HuH-7.5 (cell line): ENCODE measurements at regions not wholly inside any gene's neighbourhood (a gene's known extent, or its start where the extent isn't known, plus 50 kb on each side); places are given as distances from the start of the nearest gene placed in this dataset.
"Not testable (repeated sequence)": the region's sequence is repeated elsewhere in the genome, so short reads cannot be mapped to it uniquely, and the experiment has no call there.

Experiments
- DNase-seq: peaks from one replicate; pipeline ENCODE4 v3.0.0; 2011; ENCODE audit warnings: low spot score

DNA sequence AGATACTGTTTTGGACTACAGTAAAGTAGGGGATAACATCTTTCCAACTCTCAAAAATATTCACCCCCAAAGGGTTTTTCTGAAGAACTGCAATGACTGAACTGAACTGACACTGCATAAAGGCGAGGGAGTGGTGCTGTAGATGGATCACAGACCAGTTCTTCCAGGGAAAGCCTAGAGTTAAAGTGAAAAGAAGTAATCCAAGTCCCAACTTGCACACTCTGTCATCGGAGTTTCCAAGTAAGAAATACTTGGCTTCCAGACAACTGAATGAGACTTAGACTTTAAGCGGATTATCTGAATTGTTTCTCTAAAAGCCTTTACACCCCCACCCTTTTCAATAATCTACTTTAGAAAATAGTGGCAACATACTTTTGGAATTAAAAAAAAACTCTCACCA lies 134.1 kb upstream of the PREP start:
- DNase-seq: no peak

- DNase-seq: no peak
Measured at GRCh38 chr6:105533301-105533700, 130.4 kb upstream of the PREP start.

DNA sequence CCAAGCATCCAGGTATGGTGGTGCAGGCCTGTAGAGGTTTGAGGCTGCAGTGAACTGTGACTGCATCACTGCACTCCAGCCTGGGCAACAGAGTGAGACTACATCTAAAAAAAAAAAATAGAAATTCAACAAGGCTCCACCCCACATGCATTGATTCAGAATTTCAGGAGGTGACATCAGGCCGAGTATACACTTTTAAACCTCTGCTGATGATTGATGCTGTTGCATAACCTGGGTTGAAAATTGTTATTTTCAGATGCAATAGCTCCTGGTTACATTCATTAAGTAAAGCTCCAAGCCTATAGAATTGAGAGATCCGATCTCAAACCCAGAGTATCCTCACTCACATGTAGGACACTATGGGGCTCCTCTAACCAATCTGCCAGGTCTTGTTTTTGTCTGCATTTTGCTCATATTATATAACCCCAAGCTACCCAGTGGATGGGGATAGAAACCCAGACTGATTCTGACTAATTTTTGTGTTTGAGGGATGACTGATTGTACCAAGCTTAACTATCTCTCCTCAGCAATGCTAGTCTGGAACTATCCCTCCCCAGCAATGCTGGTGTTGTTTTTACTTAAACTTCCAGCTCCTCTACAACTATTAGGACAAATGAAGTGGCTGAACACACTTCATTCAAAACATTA lies 123.5 kb upstream of the PREP start:
- no peak for DNase-seq

GRCh38 chr6:105522626-105523322 lies 119.9 kb upstream of the PREP start:
- no peak for DNase-seq

GRCh38 chr6:105519954-105520353 lies 117.1 kb upstream of the PREP start:
- no peak for DNase-seq

DNA sequence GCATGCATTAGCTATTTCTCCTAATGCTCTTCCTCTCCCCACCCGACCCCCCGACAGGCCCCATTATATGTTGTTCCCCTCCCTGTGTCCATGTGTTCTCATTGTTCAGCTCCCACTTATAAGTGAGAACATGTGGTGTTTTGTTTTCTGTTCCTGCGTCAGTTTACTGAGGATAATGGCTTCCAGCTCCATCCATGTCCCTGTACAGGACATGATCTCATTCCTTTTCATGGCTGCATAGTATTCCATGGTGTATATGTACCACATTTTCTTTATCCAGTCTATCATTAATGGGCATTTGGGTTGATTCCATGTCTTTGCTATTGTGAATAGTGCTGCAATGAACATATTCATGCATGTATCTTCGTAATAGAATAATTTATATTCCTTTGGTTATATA lies 116.1 kb upstream of the PREP start:
- DNase-seq: not testable (repeated sequence)

DNA sequence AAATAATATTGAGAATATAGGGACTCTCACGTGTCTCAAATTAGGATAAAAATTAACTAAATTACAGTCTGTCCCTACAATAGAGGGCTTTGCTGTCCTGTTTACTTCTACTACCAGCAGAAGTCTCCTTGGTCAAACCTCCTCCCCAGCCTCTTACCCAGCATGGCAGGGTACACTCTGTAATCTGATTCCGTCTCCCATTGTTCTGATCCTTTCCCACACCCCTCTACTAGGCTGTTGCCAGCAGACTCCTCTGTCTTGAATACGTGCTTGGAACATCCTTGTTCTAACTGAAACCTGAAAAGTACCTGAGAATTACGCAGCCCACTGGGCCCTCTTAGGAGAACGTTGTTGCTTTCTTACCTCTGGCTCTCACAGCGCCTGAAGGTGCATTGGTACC lies 112.2 kb upstream of the PREP start:
- no peak for DNase-seq

DNA sequence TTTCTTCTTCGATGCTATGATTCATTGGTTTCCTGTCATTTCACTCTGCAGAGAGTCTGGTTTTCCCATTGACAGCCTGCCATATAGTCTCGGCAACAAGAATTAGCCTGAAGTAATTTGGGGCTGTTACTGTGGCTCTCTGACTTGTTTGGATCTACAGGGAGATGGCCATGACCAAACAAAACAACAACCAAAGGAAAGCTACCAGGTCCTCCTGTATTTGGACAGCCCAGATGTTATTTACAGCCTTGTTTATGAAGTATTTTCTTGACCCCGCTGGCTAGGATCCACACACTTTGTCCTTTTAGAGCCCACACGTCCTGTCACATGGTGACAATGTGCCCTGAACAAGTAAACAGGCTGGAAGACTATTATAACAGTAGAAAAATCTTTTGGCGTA lies 111.4 kb upstream of the PREP start:
- no peak for DNase-seq

GRCh38 chr6:105511639-105512038 lies 108.8 kb upstream of the PREP start:
- DNase-seq: no peak

DNA sequence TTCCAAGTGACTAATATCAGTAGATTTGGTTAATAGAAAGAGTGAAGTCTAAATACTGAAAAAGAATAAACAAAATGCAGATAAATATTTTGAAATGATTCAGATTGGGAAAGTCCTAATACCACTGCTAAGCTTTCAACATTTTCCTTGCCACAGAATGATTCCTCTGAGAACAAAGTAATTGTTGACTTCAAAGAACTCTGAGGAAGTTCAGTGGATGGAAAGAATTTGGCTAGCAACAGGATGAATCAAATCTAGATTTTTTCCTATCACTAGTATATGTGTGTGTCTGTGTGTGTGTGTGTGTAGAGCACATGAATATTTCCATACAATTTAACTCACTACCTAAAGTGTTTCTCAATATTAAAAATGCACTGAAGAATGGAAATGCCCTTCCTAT lies 107.9 kb upstream of the PREP start:
- no peak for DNase-seq

- no peak for DNase-seq
Measured at GRCh38 chr6:105509506-105510331, 106.8 kb upstream of the PREP start.

DNA sequence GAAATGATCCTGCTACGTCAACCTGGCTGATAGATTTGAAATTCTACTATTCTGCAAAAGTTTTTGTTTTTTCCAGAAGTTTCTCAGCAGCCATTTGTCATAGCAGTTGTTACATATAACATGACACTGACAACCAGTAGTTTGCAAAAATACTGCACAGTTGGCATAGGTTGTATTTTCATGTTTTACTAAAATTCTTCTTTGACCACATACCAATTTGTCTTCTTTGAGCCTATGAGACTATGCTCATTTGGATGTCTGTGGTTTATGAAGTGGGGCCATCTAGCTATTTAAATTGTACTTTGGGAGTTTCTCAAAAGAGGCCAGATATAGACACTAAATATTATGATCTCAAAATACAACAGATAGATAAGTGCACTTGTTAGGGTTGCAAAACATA lies 104.9 kb upstream of the PREP start:
- DNase-seq: no peak

DNA sequence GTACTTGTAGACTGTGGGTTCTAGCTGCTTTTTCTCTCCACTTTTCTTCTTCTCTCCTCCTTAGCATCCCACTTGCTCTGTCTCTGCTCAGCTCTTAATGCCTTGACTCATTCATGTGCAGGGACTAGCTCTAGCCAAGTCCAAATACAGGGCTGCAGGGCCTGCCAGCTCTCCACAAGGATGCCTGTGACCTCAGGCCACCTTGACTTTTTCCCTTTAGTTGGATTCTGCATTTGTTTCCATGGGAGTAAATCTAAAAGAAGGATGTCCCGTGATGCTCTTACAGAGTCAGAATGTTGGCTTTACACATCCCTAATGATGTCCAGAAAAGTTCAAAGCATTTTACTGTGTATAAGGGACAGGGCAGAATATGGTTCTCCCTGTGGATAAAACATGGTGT lies 101.8 kb upstream of the PREP start:
- no peak for DNase-seq

- no peak for DNase-seq
Measured at GRCh38 chr6:105503641-105504040, 100.8 kb upstream of the PREP start.

GRCh38 chr6:105501826-105502344 lies 99.0 kb upstream of the PREP start:
- DNase-seq: no peak

- DNase-seq: no peak
Measured at GRCh38 chr6:105501246-105501645, 98.4 kb upstream of the PREP start.

- no peak for DNase-seq
Measured at GRCh38 chr6:105500693-105501092, 97.8 kb upstream of the PREP start.

GRCh38 chr6:105499931-105500330 lies 97.0 kb upstream of the PREP start:
- DNase-seq: no peak

GRCh38 chr6:105499136-105499870 lies 96.4 kb upstream of the PREP start:
- no peak for DNase-seq

- no peak for DNase-seq
Measured at GRCh38 chr6:105497549-105497948, 94.7 kb upstream of the PREP start.

DNA sequence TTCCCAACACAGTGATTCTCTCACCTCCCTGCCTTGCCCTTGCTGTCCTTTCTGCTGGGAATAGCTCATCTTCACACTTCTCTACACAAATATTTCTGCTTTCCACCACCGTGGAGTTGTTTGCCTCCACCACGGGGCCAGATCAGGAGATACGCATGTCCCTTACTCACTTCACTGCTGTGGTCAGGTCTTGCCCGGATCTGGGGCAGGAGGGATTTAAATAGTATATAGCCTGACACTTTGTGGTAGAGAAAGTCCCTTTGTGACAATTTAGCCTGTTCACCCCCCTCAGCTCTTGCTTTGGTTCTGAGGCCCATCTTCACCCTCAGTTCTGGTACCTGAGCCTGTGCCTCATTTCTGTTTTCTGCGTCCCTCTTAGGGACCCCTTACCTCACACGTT lies 92.6 kb upstream of the PREP start:
- DNase-seq: no peak

DNA sequence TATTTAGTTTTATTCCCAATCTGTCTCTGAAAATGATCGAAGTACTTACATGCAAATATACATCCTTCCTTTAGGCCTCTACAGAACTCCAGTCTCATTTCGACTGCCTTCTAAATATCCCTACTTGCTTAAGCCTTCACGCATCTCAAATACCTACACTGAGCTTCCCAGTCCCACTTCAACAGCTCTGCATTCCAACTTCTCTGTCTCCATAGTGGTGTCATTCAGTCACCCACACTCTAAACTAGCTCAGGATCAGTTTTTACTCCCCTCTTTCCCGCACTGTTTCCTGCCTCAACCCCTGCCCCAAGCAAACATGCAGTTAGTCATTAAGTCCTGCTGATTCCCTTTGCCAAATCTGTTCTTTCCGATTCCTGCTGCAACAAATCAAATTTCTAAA lies 91.8 kb upstream of the PREP start:
- DNase-seq: no peak
